ENCODE measurements at regions not wholly inside any gene's neighbourhood (a gene's known extent, or its start where the extent isn't known, plus 50 kb on each side); places are given as distances from the start of the nearest gene placed in this dataset.

GRCh38 chr7:15068324-15068723 is 165.8 kb upstream of the DGKB start:
- DNase-seq (ENCODE audit: low spot score) (no peak), ATAC-seq (no peak)
- 0 out of 2 replicates have a peak, but pooled peaks cover 11% of the 10 kb centered on the region for H3K9me3 Mint-ChIP-seq
- POLR2A ChIA-PET: no interaction called here
- H3K27me3 Mint-ChIP-seq (ENCODE audit: low read depth): no peaks in the 10 kb centered on the region
- H3K4me3 Mint-ChIP-seq: no peak overlapping the region
- CTCF ChIA-PET: no interaction called here
- no peaks in the 10 kb centered on the region for H3K4me1 Mint-ChIP-seq
- TF ChIP-seq SMAD3 (CRISPR knock-in tag; IDR thresholded peaks at IDR 0.05; ENCODE audit: borderline replicate concordance): no peak
- no peak for TF ChIP-seq ZNF138 (CRISPR knock-in tag; conservative IDR thresholded peaks at IDR 0.05)
- TF ChIP-seq, protein P1, sequence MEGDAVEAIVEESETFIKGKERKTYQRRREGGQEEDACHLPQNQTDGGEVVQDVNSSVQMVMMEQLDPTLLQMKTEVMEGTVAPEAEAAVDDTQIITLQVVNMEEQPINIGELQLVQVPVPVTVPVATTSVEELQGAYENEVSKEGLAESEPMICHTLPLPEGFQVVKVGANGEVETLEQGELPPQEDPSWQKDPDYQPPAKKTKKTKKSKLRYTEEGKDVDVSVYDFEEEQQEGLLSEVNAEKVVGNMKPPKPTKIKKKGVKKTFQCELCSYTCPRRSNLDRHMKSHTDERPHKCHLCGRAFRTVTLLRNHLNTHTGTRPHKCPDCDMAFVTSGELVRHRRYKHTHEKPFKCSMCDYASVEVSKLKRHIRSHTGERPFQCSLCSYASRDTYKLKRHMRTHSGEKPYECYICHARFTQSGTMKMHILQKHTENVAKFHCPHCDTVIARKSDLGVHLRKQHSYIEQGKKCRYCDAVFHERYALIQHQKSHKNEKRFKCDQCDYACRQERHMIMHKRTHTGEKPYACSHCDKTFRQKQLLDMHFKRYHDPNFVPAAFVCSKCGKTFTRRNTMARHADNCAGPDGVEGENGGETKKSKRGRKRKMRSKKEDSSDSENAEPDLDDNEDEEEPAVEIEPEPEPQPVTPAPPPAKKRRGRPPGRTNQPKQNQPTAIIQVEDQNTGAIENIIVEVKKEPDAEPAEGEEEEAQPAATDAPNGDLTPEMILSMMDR (IDR thresholded peaks at IDR 0.05): no peak
- no peak for TF ChIP-seq ZNF317 (CRISPR knock-in tag; IDR thresholded peaks at IDR 0.05; ENCODE audit: borderline replicate concordance, low read depth)
- no peak for TF ChIP-seq GTF2I (CRISPR knock-in tag; conservative IDR thresholded peaks at IDR 0.05)
- TF ChIP-seq GABPB1 (CRISPR knock-in tag; IDR thresholded peaks at IDR 0.05): no peak
- no peak for TF ChIP-seq TCF7 (CRISPR knock-in tag; IDR thresholded peaks at IDR 0.05; ENCODE audit: low read depth)
- no peak for TF ChIP-seq ETV6 (CRISPR knock-in tag; IDR thresholded peaks at IDR 0.05)
- no peak for TF ChIP-seq ZNF416 (CRISPR knock-in tag; IDR thresholded peaks at IDR 0.05)
- TF ChIP-seq ELF4 (CRISPR knock-in tag; IDR thresholded peaks at IDR 0.05; ENCODE audit: low read depth): no peak
- no peak for TF ChIP-seq JAZF1 (CRISPR knock-in tag; IDR thresholded peaks at IDR 0.05)
- TF ChIP-seq, protein P2, sequence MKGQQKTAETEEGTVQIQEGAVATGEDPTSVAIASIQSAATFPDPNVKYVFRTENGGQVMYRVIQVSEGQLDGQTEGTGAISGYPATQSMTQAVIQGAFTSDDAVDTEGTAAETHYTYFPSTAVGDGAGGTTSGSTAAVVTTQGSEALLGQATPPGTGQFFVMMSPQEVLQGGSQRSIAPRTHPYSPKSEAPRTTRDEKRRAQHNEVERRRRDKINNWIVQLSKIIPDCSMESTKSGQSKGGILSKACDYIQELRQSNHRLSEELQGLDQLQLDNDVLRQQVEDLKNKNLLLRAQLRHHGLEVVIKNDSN (CRISPR knock-in tag; IDR thresholded peaks at IDR 0.05): no peak
- TF ChIP-seq, protein P3, sequence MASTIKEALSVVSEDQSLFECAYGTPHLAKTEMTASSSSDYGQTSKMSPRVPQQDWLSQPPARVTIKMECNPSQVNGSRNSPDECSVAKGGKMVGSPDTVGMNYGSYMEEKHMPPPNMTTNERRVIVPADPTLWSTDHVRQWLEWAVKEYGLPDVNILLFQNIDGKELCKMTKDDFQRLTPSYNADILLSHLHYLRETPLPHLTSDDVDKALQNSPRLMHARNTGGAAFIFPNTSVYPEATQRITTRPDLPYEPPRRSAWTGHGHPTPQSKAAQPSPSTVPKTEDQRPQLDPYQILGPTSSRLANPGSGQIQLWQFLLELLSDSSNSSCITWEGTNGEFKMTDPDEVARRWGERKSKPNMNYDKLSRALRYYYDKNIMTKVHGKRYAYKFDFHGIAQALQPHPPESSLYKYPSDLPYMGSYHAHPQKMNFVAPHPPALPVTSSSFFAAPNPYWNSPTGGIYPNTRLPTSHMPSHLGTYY (CRISPR knock-in tag; IDR thresholded peaks at IDR 0.05): no peak
- TF ChIP-seq NR2C2 (CRISPR knock-in tag; IDR thresholded peaks at IDR 0.05): no peak
- TF ChIP-seq SOX15 (CRISPR knock-in tag; IDR thresholded peaks at IDR 0.05): no peak
- TF ChIP-seq, protein P4, sequence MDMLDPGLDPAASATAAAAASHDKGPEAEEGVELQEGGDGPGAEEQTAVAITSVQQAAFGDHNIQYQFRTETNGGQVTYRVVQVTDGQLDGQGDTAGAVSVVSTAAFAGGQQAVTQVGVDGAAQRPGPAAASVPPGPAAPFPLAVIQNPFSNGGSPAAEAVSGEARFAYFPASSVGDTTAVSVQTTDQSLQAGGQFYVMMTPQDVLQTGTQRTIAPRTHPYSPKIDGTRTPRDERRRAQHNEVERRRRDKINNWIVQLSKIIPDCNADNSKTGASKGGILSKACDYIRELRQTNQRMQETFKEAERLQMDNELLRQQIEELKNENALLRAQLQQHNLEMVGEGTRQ (CRISPR knock-in tag; IDR thresholded peaks at IDR 0.05): no peak
- no peak for TF ChIP-seq RORB (CRISPR knock-in tag; IDR thresholded peaks at IDR 0.05)
- TF ChIP-seq, protein P5, sequence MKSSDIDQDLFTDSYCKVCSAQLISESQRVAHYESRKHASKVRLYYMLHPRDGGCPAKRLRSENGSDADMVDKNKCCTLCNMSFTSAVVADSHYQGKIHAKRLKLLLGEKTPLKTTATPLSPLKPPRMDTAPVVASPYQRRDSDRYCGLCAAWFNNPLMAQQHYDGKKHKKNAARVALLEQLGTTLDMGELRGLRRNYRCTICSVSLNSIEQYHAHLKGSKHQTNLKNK (CRISPR knock-in tag; IDR thresholded peaks at IDR 0.05): no peak
- TF ChIP-seq PRDM15 (CRISPR knock-in tag; IDR thresholded peaks at IDR 0.05): no peak
- H3K27ac Mint-ChIP-seq: no peak overlapping the region
- H3K36me3 Mint-ChIP-seq: no peaks in the 10 kb centered on the region

DNA sequence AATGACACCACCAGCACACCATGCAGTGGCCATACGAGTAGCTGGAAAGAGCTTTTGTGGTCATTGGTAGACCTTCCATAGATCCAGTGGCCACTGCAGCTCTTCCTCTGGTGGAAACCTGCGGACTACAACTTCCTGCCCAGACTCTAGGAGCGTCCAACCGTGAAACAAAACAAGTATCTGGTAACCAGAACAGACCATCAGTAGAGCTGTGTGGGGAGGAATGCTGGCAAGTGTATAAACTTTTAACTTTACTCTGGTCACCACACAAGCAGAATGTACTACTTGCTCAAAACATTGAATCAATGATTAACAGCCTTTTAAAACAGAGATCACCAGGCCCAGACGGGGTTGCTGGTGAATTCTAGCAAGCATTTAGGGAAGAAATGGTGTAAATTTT is 154.7 kb upstream of the DGKB start:
- Mint-ChIP-seq H3K27me3 (ENCODE audit: low read depth) (no peaks in the 10 kb centered on the region), H3K36me3 (peaks cover 17% of the 10 kb centered on the region), H3K9me3 (peaks cover 24% of the 10 kb centered on the region), H3K4me1 (peaks cover 5% of the 10 kb centered on the region; the same call in 1 of the 2 replicates), H3K4me3 (no peak overlapping the region), H3K27ac (no peak overlapping the region)
- ChIA-PET POLR2A (no interaction called here), CTCF (no interaction called here)
- no peak for ATAC-seq
- no peak for DNase-seq (ENCODE audit: low spot score)
- TF ChIP-seq, protein P6, sequence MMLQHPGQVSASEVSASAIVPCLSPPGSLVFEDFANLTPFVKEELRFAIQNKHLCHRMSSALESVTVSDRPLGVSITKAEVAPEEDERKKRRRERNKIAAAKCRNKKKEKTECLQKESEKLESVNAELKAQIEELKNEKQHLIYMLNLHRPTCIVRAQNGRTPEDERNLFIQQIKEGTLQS (CRISPR knock-in tag; conservative IDR thresholded peaks at IDR 0.05): no peak
- TF ChIP-seq OVOL2 (CRISPR knock-in tag; IDR thresholded peaks at IDR 0.05; ENCODE audit: borderline replicate concordance) (no peak), ELF4 (CRISPR knock-in tag; IDR thresholded peaks at IDR 0.05; ENCODE audit: low read depth) (no peak), SMAD3 (CRISPR knock-in tag; IDR thresholded peaks at IDR 0.05; ENCODE audit: borderline replicate concordance) (no peak), MLX (CRISPR knock-in tag; IDR thresholded peaks at IDR 0.05) (no peak)
- TF ChIP-seq, protein P7, sequence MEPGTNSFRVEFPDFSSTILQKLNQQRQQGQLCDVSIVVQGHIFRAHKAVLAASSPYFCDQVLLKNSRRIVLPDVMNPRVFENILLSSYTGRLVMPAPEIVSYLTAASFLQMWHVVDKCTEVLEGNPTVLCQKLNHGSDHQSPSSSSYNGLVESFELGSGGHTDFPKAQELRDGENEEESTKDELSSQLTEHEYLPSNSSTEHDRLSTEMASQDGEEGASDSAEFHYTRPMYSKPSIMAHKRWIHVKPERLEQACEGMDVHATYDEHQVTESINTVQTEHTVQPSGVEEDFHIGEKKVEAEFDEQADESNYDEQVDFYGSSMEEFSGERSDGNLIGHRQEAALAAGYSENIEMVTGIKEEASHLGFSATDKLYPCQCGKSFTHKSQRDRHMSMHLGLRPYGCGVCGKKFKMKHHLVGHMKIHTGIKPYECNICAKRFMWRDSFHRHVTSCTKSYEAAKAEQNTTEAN (CRISPR knock-in tag; IDR thresholded peaks at IDR 0.05): no peak
- TF ChIP-seq, protein P8, sequence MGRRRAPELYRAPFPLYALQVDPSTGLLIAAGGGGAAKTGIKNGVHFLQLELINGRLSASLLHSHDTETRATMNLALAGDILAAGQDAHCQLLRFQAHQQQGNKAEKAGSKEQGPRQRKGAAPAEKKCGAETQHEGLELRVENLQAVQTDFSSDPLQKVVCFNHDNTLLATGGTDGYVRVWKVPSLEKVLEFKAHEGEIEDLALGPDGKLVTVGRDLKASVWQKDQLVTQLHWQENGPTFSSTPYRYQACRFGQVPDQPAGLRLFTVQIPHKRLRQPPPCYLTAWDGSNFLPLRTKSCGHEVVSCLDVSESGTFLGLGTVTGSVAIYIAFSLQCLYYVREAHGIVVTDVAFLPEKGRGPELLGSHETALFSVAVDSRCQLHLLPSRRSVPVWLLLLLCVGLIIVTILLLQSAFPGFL (CRISPR knock-in tag; IDR thresholded peaks at IDR 0.05; ENCODE audit: borderline replicate concordance): no peak
